ENCODE measurements at regions not wholly inside any gene's neighbourhood (a gene's known extent, or its start where the extent isn't known, plus 50 kb on each side); places are given as distances from the start of the nearest gene placed in this dataset.

DNA sequence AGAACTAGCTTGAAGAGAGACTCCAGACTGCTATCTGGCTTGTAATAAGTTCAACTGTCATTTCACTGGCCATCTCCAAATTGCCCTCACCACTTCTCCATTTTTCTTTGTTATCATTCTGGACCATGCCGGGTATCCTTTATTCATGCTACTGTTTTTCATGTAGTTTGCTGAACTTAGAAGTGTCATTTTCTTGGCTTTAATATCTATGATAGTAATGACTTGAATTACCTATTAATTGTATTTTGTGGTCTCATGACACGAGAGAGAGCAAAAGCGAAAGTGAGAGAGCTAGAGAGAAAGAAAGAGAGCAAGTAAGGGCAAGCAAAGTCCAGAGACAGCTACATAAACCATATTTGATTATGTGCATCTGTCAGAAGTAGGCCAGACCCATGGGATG lies 184.9 kb upstream of the ATP1B1 start:
- TF ChIP-seq, protein P1, sequence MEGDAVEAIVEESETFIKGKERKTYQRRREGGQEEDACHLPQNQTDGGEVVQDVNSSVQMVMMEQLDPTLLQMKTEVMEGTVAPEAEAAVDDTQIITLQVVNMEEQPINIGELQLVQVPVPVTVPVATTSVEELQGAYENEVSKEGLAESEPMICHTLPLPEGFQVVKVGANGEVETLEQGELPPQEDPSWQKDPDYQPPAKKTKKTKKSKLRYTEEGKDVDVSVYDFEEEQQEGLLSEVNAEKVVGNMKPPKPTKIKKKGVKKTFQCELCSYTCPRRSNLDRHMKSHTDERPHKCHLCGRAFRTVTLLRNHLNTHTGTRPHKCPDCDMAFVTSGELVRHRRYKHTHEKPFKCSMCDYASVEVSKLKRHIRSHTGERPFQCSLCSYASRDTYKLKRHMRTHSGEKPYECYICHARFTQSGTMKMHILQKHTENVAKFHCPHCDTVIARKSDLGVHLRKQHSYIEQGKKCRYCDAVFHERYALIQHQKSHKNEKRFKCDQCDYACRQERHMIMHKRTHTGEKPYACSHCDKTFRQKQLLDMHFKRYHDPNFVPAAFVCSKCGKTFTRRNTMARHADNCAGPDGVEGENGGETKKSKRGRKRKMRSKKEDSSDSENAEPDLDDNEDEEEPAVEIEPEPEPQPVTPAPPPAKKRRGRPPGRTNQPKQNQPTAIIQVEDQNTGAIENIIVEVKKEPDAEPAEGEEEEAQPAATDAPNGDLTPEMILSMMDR (conservative IDR thresholded peaks at IDR 0.05) = no peak
- no peak for DNase-seq
- no peak overlapping the region for H3K4me3 ChIP-seq (ENCODE audit: low read length)
- peaks cover 3% of the 10 kb centered on the region for H3K9me3 Mint-ChIP-seq
- H3K27me3 ChIP-seq (ENCODE audit: control insufficient read depth, insufficient read depth, low read length, poor library complexity, severe bottlenecking) = no peaks in the 10 kb centered on the region
- WGBS, 2 experiments (ENCODE audit: insufficient coverage in 1 of 2, insufficient read length in 1 of 2) = 86 to 93% methylated on average over 2 to 3 of the region's 3 CpGs
- H3K36me3 ChIP-seq (ENCODE audit: control insufficient read depth, insufficient read depth, low read length) = no peaks in the 10 kb centered on the region
- H3K4me1 ChIP-seq (ENCODE audit: control insufficient read depth, insufficient read depth, low read length) = peaks cover 7% of the 10 kb centered on the region
- H3K36me3 Mint-ChIP-seq (ENCODE audit: low read depth) = no peaks in the 10 kb centered on the region
- no peak overlapping the region for H3K9ac ChIP-seq (ENCODE audit: extremely low read depth, low read length, poor library complexity, severe bottlenecking)
- peaks cover 22% of the 10 kb centered on the region for H3K4me1 Mint-ChIP-seq
- no peak overlapping the region for H3K27ac Mint-ChIP-seq
- no peaks in the 10 kb centered on the region for H3K9me3 ChIP-seq (ENCODE audit: control insufficient read depth, low read length)
- H3K4me3 Mint-ChIP-seq = no peak overlapping the region
- H3K27ac ChIP-seq (ENCODE audit: low read depth, low read length) = no peak overlapping the region
- no peaks in the 10 kb centered on the region for H3K27me3 Mint-ChIP-seq (ENCODE audit: insufficient read depth)

DNA sequence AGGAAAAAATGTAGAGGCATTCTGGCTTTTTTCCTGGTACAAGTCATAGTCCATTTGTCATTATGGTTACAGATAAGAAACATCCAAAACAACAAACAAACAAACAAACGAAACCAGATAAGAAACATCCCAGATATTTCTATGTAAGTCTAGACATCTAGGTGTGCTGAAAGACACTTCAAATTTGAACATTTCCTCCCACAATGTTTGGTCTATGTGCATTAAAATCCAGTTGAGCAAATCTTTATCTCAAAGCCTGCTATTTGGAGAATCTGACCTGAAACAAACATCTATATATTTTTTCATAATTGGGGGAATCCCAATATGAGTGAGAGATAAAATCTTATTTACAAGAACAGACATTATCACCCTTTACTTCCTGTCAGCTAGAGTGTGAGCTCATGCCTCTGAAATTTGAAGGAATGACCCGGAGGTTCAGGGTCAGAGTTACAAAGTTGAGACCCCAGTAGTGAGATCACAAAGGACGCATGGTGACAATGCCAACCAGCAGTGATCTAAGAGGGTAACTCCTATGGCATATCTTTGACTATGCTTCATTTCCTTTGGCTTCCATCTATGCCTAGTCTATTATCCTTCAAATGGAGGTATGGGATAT lies 182.9 kb upstream of the ATP1B1 start:
- H3K27ac ChIP-seq (ENCODE audit: low read depth, low read length) = no peak overlapping the region
- no peak overlapping the region for H3K4me3 ChIP-seq (ENCODE audit: low read length)
- no peaks in the 10 kb centered on the region for H3K27me3 Mint-ChIP-seq (ENCODE audit: insufficient read depth)
- WGBS, 2 experiments (ENCODE audit: insufficient coverage in 1 of 2, insufficient read length in 1 of 2) = 87 to 91% methylated on average over 1 to 3 of the region's 3 CpGs
- DNase-seq = no peak
- H3K36me3 ChIP-seq (ENCODE audit: control insufficient read depth, insufficient read depth, low read length) = no peaks in the 10 kb centered on the region
- no peak overlapping the region for H3K27ac Mint-ChIP-seq
- no peaks in the 10 kb centered on the region for H3K9me3 ChIP-seq (ENCODE audit: control insufficient read depth, low read length)
- no peaks in the 10 kb centered on the region for H3K4me1 ChIP-seq (ENCODE audit: control insufficient read depth, insufficient read depth, low read length)
- peaks cover 8% of the 10 kb centered on the region for H3K4me1 Mint-ChIP-seq
- TF ChIP-seq, protein P1 (conservative IDR thresholded peaks at IDR 0.05) = no peak
- H3K9ac ChIP-seq (ENCODE audit: extremely low read depth, low read length, poor library complexity, severe bottlenecking) = no peak overlapping the region
- H3K27me3 ChIP-seq (ENCODE audit: control insufficient read depth, insufficient read depth, low read length, poor library complexity, severe bottlenecking) = no peaks in the 10 kb centered on the region
- H3K36me3 Mint-ChIP-seq (ENCODE audit: low read depth) = no peaks in the 10 kb centered on the region
- H3K4me3 Mint-ChIP-seq = no peak overlapping the region
- peaks cover 3% of the 10 kb centered on the region for H3K9me3 Mint-ChIP-seq

DNA sequence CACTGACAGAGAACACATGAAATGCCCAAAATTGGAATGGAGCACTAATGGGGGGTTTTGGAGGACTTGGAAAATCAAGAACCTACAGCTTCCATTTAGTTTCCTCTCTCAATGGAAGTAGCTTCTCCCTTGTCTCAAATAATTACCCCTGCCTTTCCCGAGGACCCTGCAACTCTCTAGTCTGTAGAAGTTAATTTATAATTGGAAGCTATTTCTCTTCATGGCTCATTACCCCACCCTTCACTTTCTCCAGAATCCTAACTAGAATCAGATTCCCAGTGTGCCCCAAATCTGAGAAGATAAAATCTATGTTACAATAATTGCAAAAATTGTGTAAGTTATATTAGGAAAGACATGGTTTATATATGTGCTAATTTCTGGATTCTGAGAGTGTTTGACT lies 181.5 kb upstream of the ATP1B1 start:
- no CpG with 5 or more reads among the region's 1 CpG for WGBS, 2 experiments (ENCODE audit: insufficient coverage in 1 of 2, insufficient read length in 1 of 2)
- no peak overlapping the region for H3K27ac Mint-ChIP-seq

More for the DNA sequence above, 181.5 kb upstream of the ATP1B1 start:
- Histone ChIP-seq H3K27ac (ENCODE audit: low read depth, low read length) (no peak overlapping the region), H3K9ac (ENCODE audit: extremely low read depth, low read length, poor library complexity, severe bottlenecking) (no peak overlapping the region), H3K27me3 (ENCODE audit: control insufficient read depth, insufficient read depth, low read length, poor library complexity, severe bottlenecking) (no peaks in the 10 kb centered on the region), H3K4me1 (ENCODE audit: control insufficient read depth, insufficient read depth, low read length) (no peaks in the 10 kb centered on the region), H3K36me3 (ENCODE audit: control insufficient read depth, insufficient read depth, low read length) (no peaks in the 10 kb centered on the region), H3K9me3 (ENCODE audit: control insufficient read depth, low read length) (no peaks in the 10 kb centered on the region), H3K4me3 (ENCODE audit: low read length) (no peak overlapping the region)
- Mint-ChIP-seq H3K9me3 (peaks cover 3% of the 10 kb centered on the region), H3K27me3 (ENCODE audit: insufficient read depth) (no peaks in the 10 kb centered on the region), H3K4me1 (no peaks in the 10 kb centered on the region), H3K4me3 (no peak overlapping the region), H3K36me3 (ENCODE audit: low read depth) (no peaks in the 10 kb centered on the region)
- TF ChIP-seq, protein P1 (conservative IDR thresholded peaks at IDR 0.05) = no peak
- DNase-seq = no peak

Measured in endodermal cell (in vitro differentiated cells).